ENCODE measurements at regions not wholly inside any gene's neighbourhood (a gene's known extent, or its start where the extent isn't known, plus 50 kb on each side); places are given as distances from the start of the nearest gene placed in this dataset.
"Not testable (repeated sequence)": the region's sequence is repeated elsewhere in the genome, so short reads cannot be mapped to it uniquely, and the experiment has no call there.

- Histone ChIP-seq H3K27ac (no peak overlapping the region), H3K4me3 (no peak overlapping the region), H3K36me3 (no peaks in the 10 kb centered on the region), H3K27me3 (no peaks in the 10 kb centered on the region), H3K4me1 (ENCODE audit: insufficient read depth) (no peaks in the 10 kb centered on the region), H3K9me3 (no peaks in the 10 kb centered on the region)
- TF ChIP-seq, protein P1, sequence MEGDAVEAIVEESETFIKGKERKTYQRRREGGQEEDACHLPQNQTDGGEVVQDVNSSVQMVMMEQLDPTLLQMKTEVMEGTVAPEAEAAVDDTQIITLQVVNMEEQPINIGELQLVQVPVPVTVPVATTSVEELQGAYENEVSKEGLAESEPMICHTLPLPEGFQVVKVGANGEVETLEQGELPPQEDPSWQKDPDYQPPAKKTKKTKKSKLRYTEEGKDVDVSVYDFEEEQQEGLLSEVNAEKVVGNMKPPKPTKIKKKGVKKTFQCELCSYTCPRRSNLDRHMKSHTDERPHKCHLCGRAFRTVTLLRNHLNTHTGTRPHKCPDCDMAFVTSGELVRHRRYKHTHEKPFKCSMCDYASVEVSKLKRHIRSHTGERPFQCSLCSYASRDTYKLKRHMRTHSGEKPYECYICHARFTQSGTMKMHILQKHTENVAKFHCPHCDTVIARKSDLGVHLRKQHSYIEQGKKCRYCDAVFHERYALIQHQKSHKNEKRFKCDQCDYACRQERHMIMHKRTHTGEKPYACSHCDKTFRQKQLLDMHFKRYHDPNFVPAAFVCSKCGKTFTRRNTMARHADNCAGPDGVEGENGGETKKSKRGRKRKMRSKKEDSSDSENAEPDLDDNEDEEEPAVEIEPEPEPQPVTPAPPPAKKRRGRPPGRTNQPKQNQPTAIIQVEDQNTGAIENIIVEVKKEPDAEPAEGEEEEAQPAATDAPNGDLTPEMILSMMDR (IDR thresholded peaks at IDR 0.05): no peak
- no peak for TF ChIP-seq POLR2A (IDR thresholded peaks at IDR 0.05)
- TF ChIP-seq EP300 (IDR thresholded peaks at IDR 0.05): no peak
- intact Hi-C loops (cut with DNase I): no loop called here
- no peak for DNase-seq
These were observed 252.6 kb downstream of the ANTXR2 start for GRCh38 chr4:79820427-79820826.

DNA sequence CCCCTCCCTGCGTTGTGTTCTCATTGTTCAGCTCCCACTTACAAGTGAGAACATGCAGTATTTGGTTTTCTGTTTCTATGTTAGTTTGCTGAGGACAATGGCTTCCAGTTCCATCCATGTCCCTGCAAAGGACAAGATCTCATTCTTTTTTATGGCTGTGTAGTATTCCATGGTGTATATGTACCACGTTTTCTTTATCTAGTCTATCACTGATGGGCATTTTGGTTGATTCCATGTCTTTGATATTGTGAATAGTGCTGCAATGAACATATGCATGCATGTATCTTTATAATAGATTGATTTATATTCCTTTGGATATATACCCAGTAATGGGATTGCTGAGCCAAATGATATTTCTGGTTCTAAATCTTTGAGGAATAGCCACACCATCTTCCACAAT is 265.1 kb downstream of the ANTXR2 start:
- H3K27ac ChIP-seq; H3K9me3 ChIP-seq; H3K4me3 ChIP-seq; DNase-seq; H3K36me3 ChIP-seq; H3K4me1 ChIP-seq (ENCODE audit: insufficient read depth); H3K27me3 ChIP-seq; intact Hi-C loops (cut with DNase I): not testable (repeated sequence)
- 87 to 97% (median 90%) methylated on average over 2 of the region's 2 CpGs for WGBS, 3 donors

DNA sequence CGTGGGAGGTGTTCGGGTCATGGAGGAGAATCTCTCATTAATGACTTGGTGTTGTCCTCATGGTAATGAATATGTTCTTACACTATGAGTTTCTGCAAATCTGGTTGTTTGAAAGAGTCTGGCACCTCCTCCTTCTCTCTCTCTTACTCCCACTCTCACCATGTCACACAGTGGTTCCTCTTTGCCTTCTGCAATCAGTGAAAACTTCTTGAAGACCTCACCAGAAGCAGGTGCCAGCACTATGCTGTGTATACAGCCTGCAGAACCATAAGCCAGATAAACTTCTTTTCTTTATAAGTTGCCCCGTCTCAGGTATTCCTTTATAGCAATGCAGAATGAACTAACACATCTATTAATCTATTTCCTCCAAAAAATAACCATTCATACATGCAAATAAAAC is 275.0 kb downstream of the ANTXR2 start:
- no peak overlapping the region for H3K27ac ChIP-seq
- H3K9me3 ChIP-seq: no peaks in the 10 kb centered on the region
- no peak overlapping the region for H3K4me3 ChIP-seq
- WGBS, 3 donors: 80 to 92% (median 87%) methylated on average over 3 of the region's 3 CpGs
- no peaks in the 10 kb centered on the region for H3K36me3 ChIP-seq
- intact Hi-C loops (cut with DNase I): no loop called here
- TF ChIP-seq, protein P1 (IDR thresholded peaks at IDR 0.05): no peak
- TF ChIP-seq POLR2A (IDR thresholded peaks at IDR 0.05): no peak
- TF ChIP-seq EP300 (IDR thresholded peaks at IDR 0.05): no peak
- no peaks in the 10 kb centered on the region for H3K27me3 ChIP-seq
- no peaks in the 10 kb centered on the region for H3K4me1 ChIP-seq (ENCODE audit: insufficient read depth)
- no peak for DNase-seq

DNA sequence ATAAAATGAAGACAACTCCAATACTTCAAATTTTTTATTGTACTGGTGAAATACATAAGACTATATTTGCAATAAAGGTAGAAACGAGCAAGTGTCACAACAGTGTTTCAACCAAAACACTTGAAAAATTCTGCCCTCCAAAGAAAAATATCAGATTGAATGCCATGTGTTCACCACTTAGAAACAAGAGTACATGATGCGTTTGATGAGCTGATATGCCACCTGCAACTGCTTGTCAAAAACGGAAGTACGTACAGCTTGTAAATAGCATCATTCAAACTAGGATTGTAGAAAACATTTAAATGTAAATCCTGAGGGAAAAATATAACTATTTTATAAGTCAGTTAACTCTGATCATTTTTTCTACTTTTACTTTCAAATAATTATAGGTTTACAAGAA is 276.1 kb downstream of the ANTXR2 start:
- DNase-seq: no peak
- Histone ChIP-seq H3K4me3 (no peak overlapping the region), H3K27me3 (no peaks in the 10 kb centered on the region), H3K9me3 (no peaks in the 10 kb centered on the region), H3K36me3 (no peaks in the 10 kb centered on the region), H3K4me1 (ENCODE audit: insufficient read depth) (no peaks in the 10 kb centered on the region), H3K27ac (no peak overlapping the region)
- 87 to 93% (median 87%) methylated on average over 4 of the region's 4 CpGs for WGBS, 3 donors
- intact Hi-C loops (cut with DNase I): no loop called here
- TF ChIP-seq EP300 (IDR thresholded peaks at IDR 0.05) (no peak), POLR2A (IDR thresholded peaks at IDR 0.05) (no peak)
- TF ChIP-seq, protein P1 (IDR thresholded peaks at IDR 0.05): no peak

- WGBS, 3 donors: 8 to 31% (median 21%) methylated on average over 1 of the region's 1 CpG
- intact Hi-C loops (cut with DNase I): no loop called here
- no peaks in the 10 kb centered on the region for H3K4me1 ChIP-seq (ENCODE audit: insufficient read depth)
These were observed 284.1 kb downstream of the ANTXR2 start for GRCh38 chr4:79788884-79789283.

DNA sequence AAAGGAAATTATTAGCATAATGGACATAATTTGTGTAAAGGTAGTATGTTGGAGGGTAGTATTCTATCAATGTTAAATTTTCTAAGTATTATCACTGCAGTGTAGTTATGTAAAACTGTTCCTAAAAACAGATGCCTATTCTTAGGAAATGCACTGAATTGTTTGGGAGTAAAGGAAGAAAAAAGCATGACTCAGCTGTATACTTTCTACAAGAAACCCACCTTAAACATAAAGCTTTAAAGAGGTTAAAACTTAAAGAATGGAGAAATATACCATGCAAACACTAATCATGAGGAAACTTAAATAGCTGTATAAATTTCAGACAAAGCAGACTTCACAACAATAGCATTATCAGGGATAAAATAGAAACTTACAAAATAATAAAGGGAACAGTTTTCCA is 292.9 kb downstream of the ANTXR2 start:
- Histone ChIP-seq H3K27me3 (no peaks in the 10 kb centered on the region), H3K4me3 (no peak overlapping the region), H3K27ac (no peak overlapping the region), H3K4me1 (ENCODE audit: insufficient read depth) (no peaks in the 10 kb centered on the region), H3K9me3 (no peaks in the 10 kb centered on the region), H3K36me3 (no peaks in the 10 kb centered on the region)
- intact Hi-C loops (cut with DNase I): no loop called here
- DNase-seq: no peak
- TF ChIP-seq EP300 (IDR thresholded peaks at IDR 0.05) (no peak), POLR2A (IDR thresholded peaks at IDR 0.05) (no peak)

More at GRCh38 chr4:79788884-79789283, 284.1 kb downstream of the ANTXR2 start:
- Histone ChIP-seq H3K27me3 (no peaks in the 10 kb centered on the region), H3K27ac (no peak overlapping the region), H3K9me3 (no peaks in the 10 kb centered on the region), H3K36me3 (no peaks in the 10 kb centered on the region), H3K4me3 (no peak overlapping the region)
- no peak for TF ChIP-seq POLR2A (IDR thresholded peaks at IDR 0.05)
- DNase-seq: no peak

Data from ovary (tissue), 7 donors.